GM13977 (cell line): ENCODE measurements at regions not wholly inside any gene's neighbourhood (a gene's known extent, or its start where the extent isn't known, plus 50 kb on each side); places are given as distances from the start of the nearest gene placed in this dataset.

Source experiments
- DNase-seq: peaks from one replicate; pipeline ENCODE4 v3.0.0; 2012; ENCODE audit warnings: low spot score
- CTCF ChIP-seq: IDR thresholded peaks from 2 replicates; pipeline ENCODE4 v1.5.1; 2012; ENCODE audit warnings: mild to moderate bottlenecking, control low read depth; ENCODE audit not compliant: insufficient read depth; ENCODE audit errors: extremely low read depth, missing control alignments
- in situ Hi-C: fragments of 300-500 bp; cut with MboI; formaldehyde crosslinking; loops from one replicate; pipeline ENCODE4 v1.12.0; 2022; ENCODE audit warnings: low sequenced_read_pairs, low pct_unique_long_range_greater_than_20kb, mixed read lengths, inconsistent platforms; ENCODE audit not compliant: unreplicated experiment

GRCh38 chr18:55149994-55150393 lies 190.7 kb upstream of the CCDC68 start:
- no peak for DNase-seq
- in situ Hi-C loops = no loop called here
- no peak for TF ChIP-seq CTCF

DNA sequence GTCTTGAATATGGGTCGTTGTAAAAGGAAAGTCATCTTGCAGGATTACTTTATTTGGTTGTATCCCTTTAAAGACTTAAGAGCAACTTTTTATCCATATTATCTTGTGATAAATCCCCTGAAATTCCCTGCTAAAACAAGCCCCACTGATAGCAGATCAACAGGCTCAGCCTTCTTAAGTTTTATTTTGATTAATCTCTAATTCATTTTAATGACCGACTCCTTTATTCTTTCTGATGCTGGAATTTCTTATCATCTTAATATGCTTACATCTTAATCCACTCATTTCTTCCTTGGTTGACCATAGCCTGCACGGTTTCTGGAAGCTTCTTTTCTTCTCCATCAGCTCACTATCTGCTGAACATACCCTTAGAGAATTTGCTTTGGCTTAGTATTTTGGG lies 188.5 kb upstream of the CCDC68 start:
- TF ChIP-seq CTCF = no peak
- in situ Hi-C loops = no loop called here
- no peak for DNase-seq

DNA sequence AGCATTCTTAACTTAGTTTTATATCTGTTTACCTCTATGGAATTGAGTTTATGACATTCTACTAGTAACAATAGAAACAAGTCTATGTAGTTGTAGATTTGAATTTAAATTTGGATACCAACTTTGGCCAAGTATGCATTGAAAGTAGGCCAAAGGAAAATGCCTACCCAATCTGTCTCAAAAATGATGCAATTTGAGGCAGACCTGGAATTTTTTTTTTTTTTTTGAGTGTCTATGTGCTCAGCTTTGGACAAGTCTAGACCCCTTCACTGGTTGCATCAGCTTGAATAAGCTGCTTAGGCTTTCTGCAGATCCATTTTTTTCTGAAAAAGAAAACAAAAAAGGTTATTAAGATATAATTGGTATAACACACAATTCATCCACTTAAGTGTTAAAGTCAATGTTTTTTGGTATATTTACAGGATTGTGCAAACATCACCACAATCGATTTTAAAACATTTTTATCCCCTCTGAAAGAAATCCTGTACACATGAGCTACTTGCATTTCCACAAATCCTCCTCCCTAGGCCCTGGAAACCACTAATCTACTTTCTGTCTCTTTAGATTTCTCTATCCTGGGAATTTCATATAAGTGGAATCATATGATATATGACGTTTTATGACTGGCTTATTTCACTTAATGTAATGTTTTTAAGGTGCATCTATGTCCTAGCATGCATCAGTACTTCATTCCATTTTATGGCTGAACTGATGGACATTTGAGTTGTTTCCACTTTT lies 185.1 kb upstream of the CCDC68 start:
- in situ Hi-C loops = no loop called here
- no peak for TF ChIP-seq CTCF
- DNase-seq = no peak

GRCh38 chr18:55142410-55142809 lies 183.1 kb upstream of the CCDC68 start:
- no peak for TF ChIP-seq CTCF
- no peak for DNase-seq
- in situ Hi-C loops = no loop called here

GRCh38 chr18:55141318-55141717 lies 182.1 kb upstream of the CCDC68 start:
- DNase-seq = no peak
- in situ Hi-C loops = no loop called here
- TF ChIP-seq CTCF = no peak

- in situ Hi-C loops = no loop called here
- DNase-seq = no peak
- no peak for TF ChIP-seq CTCF
These were observed 180.6 kb upstream of the CCDC68 start for GRCh38 chr18:55139836-55140235.
